ENCODE measurements at regions not wholly inside any gene's neighbourhood (a gene's known extent, or its start where the extent isn't known, plus 50 kb on each side); places are given as distances from the start of the nearest gene placed in this dataset.

GRCh38 chr20:52497731-52498130, 306.2 kb upstream of the ZFP64 start:
- H4K5ac ChIP-seq (ENCODE audit: low read depth, low read length) = no peak overlapping the region
- DNase-seq (peak; percentile 66), ATAC-seq (ENCODE audit: low read depth) (no peak)
- intact Hi-C loops (cut with micrococcal nuclease) (no loop called here), in situ Hi-C loops (cut with MboI; ENCODE audit: low sequenced_read_pairs) (loop anchor here (25.0 kb wide), 1 partner anchor 1440 kb away; no protein-coding TSS in a partner anchor), dilution Hi-C loops (cut with HindIII; ENCODE audit: low sequenced_read_pairs, unreplicated experiment) (no loop called here)
- no peaks in the 10 kb centered on the region for H3K36me3 ChIP-seq (ENCODE audit: control insufficient read depth, insufficient read depth, low read length)
- H4K20me1 ChIP-seq (ENCODE audit: insufficient read depth, low read length) = no peaks in the 10 kb centered on the region
- H3K27me3 ChIP-seq (ENCODE audit: control insufficient read depth, insufficient read depth, low read length) = no peaks in the 10 kb centered on the region
- peak overlapping the region; percentile 54; the same call in 1 of the 2 replicates for H2AK5ac ChIP-seq (ENCODE audit: low read depth, low read length)
- peaks cover 4% of the 10 kb centered on the region for H3K4me1 ChIP-seq (ENCODE audit: control insufficient read depth, insufficient read depth, low read length)
- H2BK20ac ChIP-seq (ENCODE audit: low read depth, low read length) = peak overlapping the region; percentile 67; the same call in 1 of the 2 replicates
- H3K27ac ChIP-seq (ENCODE audit: insufficient read depth, low read length) = no peak overlapping the region
- CTCF ChIA-PET = no interaction called here
- no peaks in the 10 kb centered on the region for H3K79me1 ChIP-seq (ENCODE audit: low read depth in 1 of 2, low read length in 2 of 2)
- no peak overlapping the region for H2AK9ac ChIP-seq (replicated peaks; ENCODE audit: low read depth, low read length, poor library complexity)
- H3K23ac ChIP-seq (ENCODE audit: low read depth, low read length) = no peak overlapping the region
- WGBS, 2 experiments (ENCODE audit: extremely low coverage in 2 of 2, insufficient read length in 1 of 2) = no CpG with 5 or more reads among the region's 3 CpGs
- H3K56ac ChIP-seq (ENCODE audit: extremely low read depth, insufficient read depth, low read length) = no peak overlapping the region
- no peak overlapping the region for H3K4me3 ChIP-seq (ENCODE audit: insufficient read depth, low read depth, low read length)
- H2AFZ ChIP-seq (replicated peaks; ENCODE audit: low read length, poor library complexity) = no peak overlapping the region
- H4K8ac ChIP-seq (ENCODE audit: low read depth in 2 of 2, low read length in 2 of 2) = peak overlapping the region in 1 of 2 experiments; percentile 19; a peak in 1 of 4 replicates
- H3K4me2 ChIP-seq (ENCODE audit: low read depth, low read length) = no peak overlapping the region
- POLR2A ChIA-PET (ENCODE audit: unreplicated experiment) = no interaction called here
- H3K9me1 ChIP-seq (ENCODE audit: insufficient read depth, low read length) = peaks cover 8% of the 10 kb centered on the region
- peak overlapping the region; percentile 25; the same call in 1 of the 2 replicates for H3K4ac ChIP-seq (ENCODE audit: low read depth, low read length)
- no peak overlapping the region for H3K18ac ChIP-seq (ENCODE audit: low read depth, low read length)
- no peak for TF ChIP-seq NFE2L2 (IDR thresholded peaks at IDR 0.05; ENCODE audit: low read depth, low read length)
- TF ChIP-seq CEBPB (IDR thresholded peaks at IDR 0.05; ENCODE audit: low read depth, low read length) = peak; percentile 49; the same call in 1 of the 2 replicates
- H3K14ac ChIP-seq (replicated peaks; ENCODE audit: low read depth, low read length) = no peak overlapping the region
- no peaks in the 10 kb centered on the region for H3K9me3 ChIP-seq (ENCODE audit: control insufficient read depth, insufficient read depth, low read length)
- H3K9ac ChIP-seq (ENCODE audit: low read depth, low read length) = no peak overlapping the region
- H2BK5ac ChIP-seq (ENCODE audit: low read depth, low read length, poor library complexity, severe bottlenecking) = no peak overlapping the region
- no peak overlapping the region for H4K91ac ChIP-seq (ENCODE audit: insufficient read depth, low read depth, low read length)
- H2BK120ac ChIP-seq (ENCODE audit: low read depth, low read length) = peak overlapping the region; percentile 64; the same call in 1 of the 2 replicates
- BruUV-seq (replicated peaks) = no TSS peak
- H2BK15ac ChIP-seq (ENCODE audit: low read depth, low read length) = peak overlapping the region; percentile 81; the same call in 1 of the 3 replicates

Measured in IMR-90 (cell line).